Neural cell (in vitro differentiated cells): ENCODE measurements at regions not wholly inside any gene's neighbourhood (a gene's known extent, or its start where the extent isn't known, plus 50 kb on each side); places are given as distances from the start of the nearest gene placed in this dataset.

Source experiments
- EZH2 ChIP-seq: fragments of 200-600, 300-800 bp; shearing (Covaris generic), sonication (generic); IDR thresholded peaks from 2 replicates; pipeline ENCODE4 v1.6.1; 2014; ENCODE audit warnings: antibody characterized with exemption, low read length, borderline replicate concordance, mild to moderate bottlenecking; ENCODE audit not compliant: insufficient read depth, poor library complexity, severe bottlenecking
- TF ChIP-seq, protein P1 (sequence below): fragments of 450-650 bp; IDR thresholded peaks from 2 replicates; pipeline ENCODE4 v1.5.1; 2014; ENCODE audit warnings: antibody characterized with exemption, mild to moderate bottlenecking, moderate library complexity; ENCODE audit not compliant: poor library complexity, severe bottlenecking

DNA sequence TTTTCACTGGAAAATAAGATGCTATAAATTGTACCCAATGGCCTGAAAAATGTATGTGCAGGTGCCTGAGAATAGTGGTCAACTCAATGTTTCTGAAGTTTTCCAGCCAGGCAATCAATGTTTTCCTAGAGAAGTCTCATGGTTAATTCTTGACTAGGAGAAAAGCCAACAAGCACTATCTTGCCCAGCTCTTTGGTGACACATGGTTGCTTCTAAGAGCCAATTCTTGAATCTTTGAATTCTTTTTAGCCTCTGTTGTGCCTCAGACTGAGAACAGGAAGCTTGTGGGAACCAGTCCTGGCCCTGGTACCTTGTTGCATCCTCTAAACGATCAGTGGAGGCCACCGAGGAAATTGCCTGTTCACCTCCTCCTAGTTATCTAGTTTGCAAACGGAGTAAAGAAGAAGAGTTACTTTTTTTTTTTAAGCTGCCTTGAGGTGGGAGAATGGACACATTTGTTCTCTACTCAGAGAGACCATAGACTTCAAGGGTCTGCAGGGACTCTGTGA, 144.0 kb upstream of the MKLN1 start:
- no peak for TF ChIP-seq EZH2
- TF ChIP-seq, protein P1, sequence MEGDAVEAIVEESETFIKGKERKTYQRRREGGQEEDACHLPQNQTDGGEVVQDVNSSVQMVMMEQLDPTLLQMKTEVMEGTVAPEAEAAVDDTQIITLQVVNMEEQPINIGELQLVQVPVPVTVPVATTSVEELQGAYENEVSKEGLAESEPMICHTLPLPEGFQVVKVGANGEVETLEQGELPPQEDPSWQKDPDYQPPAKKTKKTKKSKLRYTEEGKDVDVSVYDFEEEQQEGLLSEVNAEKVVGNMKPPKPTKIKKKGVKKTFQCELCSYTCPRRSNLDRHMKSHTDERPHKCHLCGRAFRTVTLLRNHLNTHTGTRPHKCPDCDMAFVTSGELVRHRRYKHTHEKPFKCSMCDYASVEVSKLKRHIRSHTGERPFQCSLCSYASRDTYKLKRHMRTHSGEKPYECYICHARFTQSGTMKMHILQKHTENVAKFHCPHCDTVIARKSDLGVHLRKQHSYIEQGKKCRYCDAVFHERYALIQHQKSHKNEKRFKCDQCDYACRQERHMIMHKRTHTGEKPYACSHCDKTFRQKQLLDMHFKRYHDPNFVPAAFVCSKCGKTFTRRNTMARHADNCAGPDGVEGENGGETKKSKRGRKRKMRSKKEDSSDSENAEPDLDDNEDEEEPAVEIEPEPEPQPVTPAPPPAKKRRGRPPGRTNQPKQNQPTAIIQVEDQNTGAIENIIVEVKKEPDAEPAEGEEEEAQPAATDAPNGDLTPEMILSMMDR, result no peak
